Activated T-cell treated with anti-CD3 and anti-CD28 coated beads, Interleukin-2, amount 50 U/mL, for 4 hours (primary cell): ENCODE measurements at regions not wholly inside any gene's neighbourhood (a gene's known extent, or its start where the extent isn't known, plus 50 kb on each side); places are given as distances from the start of the nearest gene placed in this dataset.
"Not testable (repeated sequence)": the region's sequence is repeated elsewhere in the genome, so short reads cannot be mapped to it uniquely, and the experiment has no call there.

Experiments used
- ATAC-seq, 2 donors: fragments of 200-7000 bp; cut with Tn5 transposase; one replicate each; pipeline ENCODE4 v1.10.0; 2021
- DNase-seq: peaks from one replicate; pipeline ENCODE4 v3.0.0-alpha.2; 2020
- H3K27me3 Mint-ChIP-seq: one replicate; pipeline ENCODE4 v1.8.0; 2021; ENCODE audit warnings: low read depth, mixed read lengths
- H3K36me3 Mint-ChIP-seq: one replicate; pipeline ENCODE4 v1.8.0; 2022; ENCODE audit warnings: mixed read lengths; ENCODE audit not compliant: insufficient read depth
- H3K4me1 Mint-ChIP-seq: one replicate; pipeline ENCODE4 v1.8.0; 2021; ENCODE audit warnings: low read depth, mixed read lengths
- H3K4me3 Mint-ChIP-seq: one replicate; pipeline ENCODE4 v1.8.0; 2021; ENCODE audit warnings: mild to moderate bottlenecking, moderate library complexity, mixed read lengths
- H3K9me3 Mint-ChIP-seq: one replicate; pipeline ENCODE4 v1.8.0; 2021; ENCODE audit warnings: mixed read lengths

GRCh38 chr2:13401312-13401711, 684.6 kb downstream of the TRIB2 start:
- peaks cover 27% of the 10 kb centered on the region for H3K9me3 Mint-ChIP-seq
- DNase-seq (no peak), ATAC-seq (no peak)
- no peak overlapping the region for H3K4me3 Mint-ChIP-seq
- H3K36me3 Mint-ChIP-seq: no peaks in the 10 kb centered on the region
- no peaks in the 10 kb centered on the region for H3K27me3 Mint-ChIP-seq
- H3K4me1 Mint-ChIP-seq: no peaks in the 10 kb centered on the region

DNA sequence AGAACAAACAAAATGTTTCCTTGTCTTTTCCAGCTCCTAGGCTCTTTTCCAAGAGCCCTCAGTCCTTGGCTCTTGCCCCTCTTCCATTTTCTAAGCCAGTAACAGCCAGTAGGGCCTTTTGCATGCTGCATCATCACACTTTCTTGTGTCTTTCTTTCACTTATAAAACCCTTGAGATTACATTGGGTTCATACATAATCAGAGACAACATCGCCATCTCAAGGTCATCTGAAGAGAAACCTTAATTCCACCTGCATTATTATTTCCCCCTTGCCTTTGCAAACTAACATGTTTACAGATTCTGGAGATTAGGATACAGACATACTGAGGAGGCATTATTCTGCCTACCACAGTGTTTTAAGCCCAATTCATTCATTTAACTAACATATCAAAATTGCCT, 697.3 kb downstream of the TRIB2 start:
- Mint-ChIP-seq H3K36me3 (no peaks in the 10 kb centered on the region), H3K4me3 (no peak overlapping the region), H3K4me1 (no peaks in the 10 kb centered on the region), H3K27me3 (no peaks in the 10 kb centered on the region), H3K9me3 (peaks cover 6% of the 10 kb centered on the region)
- ATAC-seq (no peak), DNase-seq (no peak)

DNA sequence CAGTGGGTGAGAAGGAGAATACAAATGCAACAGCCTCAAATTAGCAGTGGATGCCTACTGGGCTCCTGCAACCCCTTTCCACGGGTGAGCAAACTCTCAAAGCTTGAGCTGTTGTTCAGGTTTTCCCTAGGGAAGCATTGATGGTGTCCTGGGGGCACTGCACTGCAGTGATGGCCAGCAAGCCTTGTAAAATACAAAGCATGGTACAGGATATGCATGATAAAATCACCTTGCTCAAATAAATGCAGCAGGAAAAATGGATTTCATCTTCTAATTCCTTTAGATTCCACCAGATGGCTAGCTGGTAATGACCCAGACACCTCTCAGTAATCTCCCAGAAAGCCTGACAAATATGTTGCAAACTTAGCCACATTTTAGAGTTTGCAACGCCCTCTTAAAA, 698.2 kb downstream of the TRIB2 start:
- DNase-seq (no peak), ATAC-seq (no peak)
- Mint-ChIP-seq H3K27me3 (no peaks in the 10 kb centered on the region), H3K4me3 (no peak overlapping the region), H3K4me1 (no peaks in the 10 kb centered on the region), H3K9me3 (peaks cover 6% of the 10 kb centered on the region), H3K36me3 (no peaks in the 10 kb centered on the region)

GRCh38 chr2:13433954-13434353, 717.2 kb downstream of the TRIB2 start:
- H3K27me3 Mint-ChIP-seq: no peaks in the 10 kb centered on the region

DNA sequence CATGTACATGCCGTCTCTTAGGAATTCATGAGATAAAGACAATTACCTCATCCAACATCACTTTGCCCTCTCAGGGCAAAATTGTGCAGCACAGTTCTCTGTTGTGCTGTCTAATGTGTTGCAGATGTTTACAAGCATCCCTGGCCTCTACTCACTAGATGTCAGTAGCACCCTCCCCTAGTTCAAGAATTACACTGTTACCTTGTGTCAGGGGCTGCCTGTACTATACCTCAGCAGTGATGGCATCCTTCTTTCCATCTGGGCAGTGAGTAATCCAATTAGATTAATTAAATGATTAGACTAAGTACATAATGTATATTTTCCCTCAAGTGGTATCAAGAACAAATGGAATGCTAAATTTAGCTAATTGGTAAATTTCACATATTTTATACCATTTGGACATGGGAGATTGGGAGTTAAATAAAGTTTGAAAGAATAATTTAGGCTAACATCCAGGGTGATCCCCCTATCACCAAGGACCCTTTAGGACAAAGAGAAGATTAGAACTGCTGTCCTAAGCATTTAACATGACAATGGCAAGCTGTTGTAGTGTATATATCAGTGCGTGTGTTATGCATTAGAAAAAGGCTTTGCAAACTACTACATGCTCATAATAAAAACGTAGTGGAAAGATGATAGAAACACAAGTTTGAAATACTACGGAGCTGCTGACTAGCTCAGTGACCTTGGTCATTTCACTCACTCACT, 727.0 kb downstream of the TRIB2 start:
- not testable (repeated sequence) for H3K36me3 Mint-ChIP-seq, H3K27me3 Mint-ChIP-seq, H3K4me3 Mint-ChIP-seq, ATAC-seq, H3K9me3 Mint-ChIP-seq, DNase-seq, H3K4me1 Mint-ChIP-seq

More at GRCh38 chr2:13433954-13434353, 717.2 kb downstream of the TRIB2 start:
- no peaks in the 10 kb centered on the region for H3K4me1 Mint-ChIP-seq
- peaks cover 3% of the 10 kb centered on the region for H3K9me3 Mint-ChIP-seq
- H3K4me3 Mint-ChIP-seq: no peak overlapping the region
- no peaks in the 10 kb centered on the region for H3K36me3 Mint-ChIP-seq
- DNase-seq: no peak
- ATAC-seq: no peak

DNA sequence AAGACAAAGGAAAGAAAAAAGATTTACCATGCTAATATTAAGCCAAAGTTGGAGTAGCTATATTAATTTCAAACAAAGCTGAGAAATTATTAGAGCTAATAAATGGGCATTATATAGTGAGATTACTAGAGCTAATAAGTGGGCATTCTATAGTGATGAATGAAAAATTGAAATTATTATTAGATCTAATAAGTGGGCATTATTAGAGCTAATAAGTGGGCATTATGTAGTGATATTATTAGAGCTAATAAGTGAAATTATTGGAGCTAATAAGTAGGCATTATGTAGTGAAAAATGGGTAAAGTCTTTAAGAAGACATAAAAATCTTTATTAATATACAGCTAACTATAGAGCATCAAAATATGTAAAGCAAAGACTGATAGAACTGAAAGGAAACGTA, 745.7 kb downstream of the TRIB2 start:
- no peak for ATAC-seq
- H3K36me3 Mint-ChIP-seq: no peaks in the 10 kb centered on the region
- no peaks in the 10 kb centered on the region for H3K9me3 Mint-ChIP-seq

DNA sequence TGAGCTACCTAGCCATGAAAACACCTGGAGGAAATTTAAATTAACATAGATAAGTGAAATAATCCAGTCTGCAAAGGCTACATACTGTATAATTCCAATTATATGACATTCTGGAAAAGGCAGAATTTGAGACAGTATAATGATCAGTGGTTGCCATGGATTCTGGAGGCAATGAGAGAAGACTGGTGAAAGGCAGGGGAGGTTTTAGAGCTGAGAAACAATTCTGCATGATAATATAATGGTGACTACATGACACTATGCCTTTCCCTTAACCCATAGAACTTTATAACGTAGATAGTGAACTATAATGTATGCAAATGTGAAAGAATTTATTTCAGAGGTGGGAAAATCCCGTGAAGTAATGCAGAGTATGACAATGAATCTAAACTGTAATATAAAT, 749.3 kb downstream of the TRIB2 start:
- DNase-seq: no peak
- Mint-ChIP-seq H3K4me3 (no peak overlapping the region), H3K27me3 (no peaks in the 10 kb centered on the region), H3K4me1 (no peaks in the 10 kb centered on the region), H3K36me3 (no peaks in the 10 kb centered on the region), H3K9me3 (peaks cover 3% of the 10 kb centered on the region)
- no peak for ATAC-seq

More for the DNA sequence above, 745.7 kb downstream of the TRIB2 start:
- H3K4me3 Mint-ChIP-seq: no peak overlapping the region
- H3K27me3 Mint-ChIP-seq: no peaks in the 10 kb centered on the region
- no peaks in the 10 kb centered on the region for H3K4me1 Mint-ChIP-seq
- no peak for DNase-seq

GRCh38 chr2:13474538-13474937, 757.8 kb downstream of the TRIB2 start:
- H3K36me3 Mint-ChIP-seq: no peaks in the 10 kb centered on the region
- peaks cover 6% of the 10 kb centered on the region for H3K9me3 Mint-ChIP-seq
- ATAC-seq (no peak), DNase-seq (no peak)
- no peak overlapping the region for H3K4me3 Mint-ChIP-seq
- H3K4me1 Mint-ChIP-seq: no peaks in the 10 kb centered on the region
- H3K27me3 Mint-ChIP-seq: no peaks in the 10 kb centered on the region

DNA sequence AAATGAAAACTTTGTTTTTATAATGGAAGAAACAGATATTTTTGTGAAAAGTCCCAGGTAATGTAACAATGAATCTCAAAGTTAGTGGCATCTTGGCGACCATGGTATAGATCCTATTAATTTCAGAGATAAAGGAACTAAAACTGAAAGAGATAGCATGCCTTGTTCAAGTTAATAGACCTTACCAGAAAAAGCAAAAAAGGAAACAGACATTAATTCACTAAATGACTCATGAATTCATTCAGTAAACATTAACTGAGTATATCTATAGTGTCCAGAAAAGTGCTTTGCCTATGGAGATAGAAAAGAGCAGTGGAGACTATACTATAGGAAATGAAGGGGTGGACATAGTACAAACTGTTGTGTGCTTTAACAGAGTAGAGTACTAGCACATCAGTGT, 763.3 kb downstream of the TRIB2 start:
- ATAC-seq (no peak), DNase-seq (no peak)
- no peaks in the 10 kb centered on the region for H3K4me1 Mint-ChIP-seq
- H3K36me3 Mint-ChIP-seq: no peaks in the 10 kb centered on the region
- H3K9me3 Mint-ChIP-seq: no peaks in the 10 kb centered on the region
- no peaks in the 10 kb centered on the region for H3K27me3 Mint-ChIP-seq
- no peak overlapping the region for H3K4me3 Mint-ChIP-seq

DNA sequence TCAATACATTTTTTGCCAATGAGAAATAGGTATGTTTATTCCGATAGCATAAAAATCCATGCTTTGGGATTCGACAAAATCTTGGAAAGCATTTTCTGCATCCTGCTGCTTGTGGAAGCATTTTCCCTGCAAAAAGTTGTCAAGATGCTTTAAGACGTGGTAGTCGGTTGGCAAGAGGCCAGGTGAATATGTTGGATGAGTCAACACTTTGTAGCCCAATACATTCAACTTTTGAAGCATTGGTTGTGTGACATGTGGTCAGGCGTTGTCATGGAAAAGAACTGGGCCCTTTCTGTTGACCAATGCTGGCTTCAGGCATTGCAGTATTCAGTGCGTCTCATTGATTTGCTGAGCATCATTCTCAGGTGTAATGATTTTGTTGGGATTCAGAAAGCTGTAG, 764.5 kb downstream of the TRIB2 start:
- DNase-seq: no peak
- no peaks in the 10 kb centered on the region for H3K36me3 Mint-ChIP-seq

DNA sequence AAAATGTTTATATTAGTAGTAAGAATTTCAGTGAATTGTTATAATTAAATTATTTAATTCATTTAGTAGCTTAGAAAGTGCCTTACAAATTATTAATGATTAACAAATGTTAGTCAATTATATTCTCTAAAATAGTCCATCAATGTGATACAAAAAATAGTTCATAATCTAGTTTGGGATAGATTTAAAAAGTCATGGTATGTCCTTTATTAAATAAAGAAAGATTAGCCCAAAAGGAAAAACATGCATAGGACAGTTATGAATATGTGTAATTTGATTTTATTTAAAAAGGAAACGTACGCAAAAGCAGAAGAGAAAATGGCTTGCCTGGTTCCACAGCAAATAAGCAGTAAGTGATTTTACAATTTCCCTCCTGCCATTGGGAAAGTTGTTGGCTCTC, 768.5 kb downstream of the TRIB2 start:
- ATAC-seq: no peak
- H3K4me3 Mint-ChIP-seq: no peak overlapping the region
- no peak for DNase-seq
- no peaks in the 10 kb centered on the region for H3K27me3 Mint-ChIP-seq
- H3K9me3 Mint-ChIP-seq: no peaks in the 10 kb centered on the region
- H3K4me1 Mint-ChIP-seq: no peaks in the 10 kb centered on the region
- H3K36me3 Mint-ChIP-seq: no peaks in the 10 kb centered on the region

More for the DNA sequence above, 764.5 kb downstream of the TRIB2 start:
- H3K4me3 Mint-ChIP-seq: no peak overlapping the region
- no peak for ATAC-seq
- no peaks in the 10 kb centered on the region for H3K4me1 Mint-ChIP-seq
- no peaks in the 10 kb centered on the region for H3K9me3 Mint-ChIP-seq
- H3K27me3 Mint-ChIP-seq: no peaks in the 10 kb centered on the region

DNA sequence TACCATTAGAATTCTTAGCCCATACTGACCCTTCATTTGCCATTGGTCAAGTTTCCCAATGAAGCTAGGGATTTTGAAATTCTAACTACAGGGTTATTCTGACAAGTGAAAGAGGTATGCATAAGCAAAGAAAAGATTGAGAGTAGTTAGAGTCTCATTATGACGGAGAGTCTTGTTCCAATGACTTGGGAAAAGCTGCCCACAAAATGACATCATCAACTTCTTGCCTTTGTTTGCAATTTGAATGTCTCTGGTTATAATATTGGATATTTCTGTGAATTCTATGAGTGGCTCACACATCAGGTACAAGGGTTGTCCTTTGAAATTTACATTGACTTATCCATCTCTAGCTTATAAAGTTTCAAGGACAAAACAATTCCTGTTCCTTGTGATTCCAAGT, 772.2 kb downstream of the TRIB2 start:
- DNase-seq (no peak), ATAC-seq (no peak)
- no peaks in the 10 kb centered on the region for H3K27me3 Mint-ChIP-seq
- no peak overlapping the region for H3K4me3 Mint-ChIP-seq
- no peaks in the 10 kb centered on the region for H3K9me3 Mint-ChIP-seq
- no peaks in the 10 kb centered on the region for H3K4me1 Mint-ChIP-seq
- no peaks in the 10 kb centered on the region for H3K36me3 Mint-ChIP-seq

- ATAC-seq (no peak), DNase-seq (no peak)
- Mint-ChIP-seq H3K27me3 (no peaks in the 10 kb centered on the region), H3K4me3 (no peak overlapping the region), H3K4me1 (no peaks in the 10 kb centered on the region), H3K9me3 (peaks cover 4% of the 10 kb centered on the region), H3K36me3 (no peaks in the 10 kb centered on the region)
Measured at GRCh38 chr2:13492262-13492661, 775.5 kb downstream of the TRIB2 start.

- H3K27me3 Mint-ChIP-seq: no peaks in the 10 kb centered on the region
- H3K36me3 Mint-ChIP-seq: no peaks in the 10 kb centered on the region
- no peak for DNase-seq
- ATAC-seq: no peak
- no peaks in the 10 kb centered on the region for H3K4me1 Mint-ChIP-seq
- no peak overlapping the region for H3K4me3 Mint-ChIP-seq
- peaks cover 4% of the 10 kb centered on the region for H3K9me3 Mint-ChIP-seq
Measured at GRCh38 chr2:13495051-13495450, 778.3 kb downstream of the TRIB2 start.

GRCh38 chr2:13504808-13505207, 788.1 kb downstream of the TRIB2 start:
- H3K9me3 Mint-ChIP-seq: peaks cover 4% of the 10 kb centered on the region
- no peaks in the 10 kb centered on the region for H3K4me1 Mint-ChIP-seq
- H3K27me3 Mint-ChIP-seq: peaks cover 5% of the 10 kb centered on the region
- no peak for DNase-seq
- no peak for ATAC-seq
- no peaks in the 10 kb centered on the region for H3K36me3 Mint-ChIP-seq
- H3K4me3 Mint-ChIP-seq: no peak overlapping the region

DNA sequence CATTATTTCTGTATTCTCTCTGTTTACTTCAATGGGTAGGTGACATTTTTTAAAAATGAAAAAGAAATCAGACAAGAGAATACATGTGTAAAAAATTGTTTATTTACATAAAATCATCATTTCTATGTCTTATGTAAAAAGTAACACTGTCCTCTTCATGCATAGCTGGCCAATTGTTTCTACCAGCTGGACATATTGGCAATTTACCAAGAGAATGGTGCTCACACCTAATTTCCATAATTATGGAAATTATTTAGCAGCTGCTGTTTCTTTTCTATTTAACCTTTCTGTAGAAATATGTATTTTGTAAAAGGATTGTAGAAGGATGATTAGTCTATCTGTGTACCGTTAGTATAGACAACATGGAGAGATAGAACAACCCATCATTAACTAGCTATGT, 791.9 kb downstream of the TRIB2 start:
- no peaks in the 10 kb centered on the region for H3K9me3 Mint-ChIP-seq
- no peak overlapping the region for H3K4me3 Mint-ChIP-seq
- DNase-seq (no peak), ATAC-seq (no peak)
- H3K36me3 Mint-ChIP-seq: no peaks in the 10 kb centered on the region
- H3K27me3 Mint-ChIP-seq: peaks cover 5% of the 10 kb centered on the region
- no peaks in the 10 kb centered on the region for H3K4me1 Mint-ChIP-seq
